HL-60 (cell line): ENCODE measurements at regions not wholly inside any gene's neighbourhood (a gene's known extent, or its start where the extent isn't known, plus 50 kb on each side); places are given as distances from the start of the nearest gene placed in this dataset.

Source experiments
- CTCF ChIP-seq: IDR thresholded peaks from one replicate; pipeline ENCODE4 v1.5.1; 2011; ENCODE audit warnings: low read length, control low read depth, inconsistent platforms; ENCODE audit not compliant: insufficient read depth
- GABPA ChIP-seq: IDR thresholded peaks from 2 replicates; pipeline ENCODE4 v1.6.1; 2012; ENCODE audit warnings: low read depth
- POLR2AphosphoS5 ChIP-seq: IDR thresholded peaks from 2 replicates; pipeline ENCODE4 v1.6.1; 2012; ENCODE audit warnings: low read depth
- REST ChIP-seq: IDR thresholded peaks from 2 replicates; pipeline ENCODE4 v1.6.1; 2012; ENCODE audit warnings: low read depth; ENCODE audit not compliant: insufficient replicate concordance

- TF ChIP-seq CTCF (no peak), REST (no peak), POLR2AphosphoS5 (no peak), GABPA (no peak)
These were observed 390.6 kb upstream of the CYRIA start for GRCh38 chr2:17056236-17056635.
